Neural cell (in vitro differentiated cells): ENCODE measurements at regions not wholly inside any gene's neighbourhood (a gene's known extent, or its start where the extent isn't known, plus 50 kb on each side); places are given as distances from the start of the nearest gene placed in this dataset.
A peak's percentile ranks its signal among the peaks of the same experiment; 100 is the strongest.

Experiments
- CTCF ChIP-seq: fragments of 450-650 bp; IDR thresholded peaks from 2 replicates; pipeline ENCODE4 v1.5.1; 2014; ENCODE audit warnings: antibody characterized with exemption, mild to moderate bottlenecking, moderate library complexity; ENCODE audit not compliant: poor library complexity, severe bottlenecking
- EZH2 ChIP-seq: fragments of 200-600, 300-800 bp; shearing (Covaris generic), sonication (generic); IDR thresholded peaks from 2 replicates; pipeline ENCODE4 v1.6.1; 2014; ENCODE audit warnings: antibody characterized with exemption, low read length, borderline replicate concordance, mild to moderate bottlenecking; ENCODE audit not compliant: insufficient read depth, poor library complexity, severe bottlenecking
- MXI1 ChIP-seq: fragments of 450-650 bp; conservative IDR thresholded peaks from 2 replicates; pipeline ENCODE4 v1.6.1; 2014; ENCODE audit warnings: antibody characterized with exemption, mild to moderate bottlenecking; ENCODE audit not compliant: poor library complexity, severe bottlenecking
- POLR2AphosphoS5 ChIP-seq: IDR thresholded peaks from 2 replicates; pipeline ENCODE4 v1.6.1; 2012
- REST ChIP-seq: IDR thresholded peaks from 2 replicates; pipeline ENCODE4 v1.6.1; 2012; ENCODE audit warnings: borderline replicate concordance
- SMC3 ChIP-seq: fragments of 450-650 bp; conservative IDR thresholded peaks from 2 replicates; pipeline ENCODE4 v1.6.1; 2014; ENCODE audit warnings: antibody characterized with exemption, mild to moderate bottlenecking, moderate library complexity; ENCODE audit not compliant: poor library complexity

- TF ChIP-seq REST (no peak), EZH2 (no peak), POLR2AphosphoS5 (peak; percentile 47), CTCF (no peak), MXI1 (no peak), SMC3 (no peak)
These were observed 223.6 kb upstream of the CNTN6 start for GRCh38 chr3:869269-869668.
